Osteocyte (in vitro differentiated cells): ENCODE measurements at regions not wholly inside any gene's neighbourhood (a gene's known extent, or its start where the extent isn't known, plus 50 kb on each side); places are given as distances from the start of the nearest gene placed in this dataset.

Experiments
- DNase-seq: peaks from one replicate; pipeline ENCODE4 v3.0.0; 2021; ENCODE audit warnings: mixed read lengths; ENCODE audit not compliant: unreplicated experiment; ENCODE audit errors: extremely low spot score
- H3K27ac Mint-ChIP-seq: one replicate; pipeline ENCODE4 v1.8.0; 2021; ENCODE audit warnings: mild to moderate bottlenecking, mixed read lengths; ENCODE audit not compliant: unreplicated experiment
- H3K27me3 Mint-ChIP-seq: one replicate; pipeline ENCODE4 v1.8.0; 2021; ENCODE audit warnings: mixed read lengths; ENCODE audit not compliant: unreplicated experiment
- H3K36me3 Mint-ChIP-seq: one replicate; pipeline ENCODE4 v1.8.0; 2021; ENCODE audit warnings: mixed read lengths; ENCODE audit not compliant: unreplicated experiment
- H3K4me1 Mint-ChIP-seq: one replicate; pipeline ENCODE4 v1.8.0; 2021; ENCODE audit warnings: mixed read lengths; ENCODE audit not compliant: unreplicated experiment
- H3K4me3 Mint-ChIP-seq: one replicate; pipeline ENCODE4 v1.8.0; 2021; ENCODE audit warnings: mild to moderate bottlenecking, moderate library complexity, mixed read lengths; ENCODE audit not compliant: unreplicated experiment
- H3K9me3 Mint-ChIP-seq: one replicate; pipeline ENCODE4 v1.8.0; 2021; ENCODE audit warnings: mixed read lengths; ENCODE audit not compliant: unreplicated experiment
- TF ChIP-seq, protein P1 (sequence below): fragments of 200-600 bp; sonication (generic); IDR thresholded peaks from 2 replicates; pipeline ENCODE4 v1.5.0; 2021; ENCODE audit warnings: antibody characterized with exemption, mild to moderate bottlenecking, moderate library complexity

DNA sequence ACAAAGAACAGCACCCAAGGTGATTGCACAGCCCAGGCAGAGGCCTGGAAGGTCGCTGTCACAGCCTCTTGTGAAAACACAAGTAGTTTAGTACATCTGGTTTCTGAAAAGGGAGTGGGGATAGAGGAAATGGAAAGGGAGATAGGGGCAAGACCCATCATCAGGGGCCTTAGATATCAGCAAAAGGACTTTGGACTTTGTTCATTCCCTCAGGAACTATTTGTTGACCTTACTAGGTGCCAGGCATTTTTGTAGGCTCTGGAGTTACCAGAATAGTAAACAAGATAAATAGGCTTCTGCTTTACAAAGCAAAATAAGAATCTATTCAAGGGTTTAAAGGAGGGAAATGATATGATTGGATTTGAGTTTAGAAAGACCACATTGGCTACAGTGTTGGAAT is 199.4 kb upstream of the CDKN3 start:
- Mint-ChIP-seq H3K9me3 (peaks cover 6% of the 10 kb centered on the region), H3K27ac (no peak overlapping the region), H3K27me3 (no peaks in the 10 kb centered on the region), H3K4me3 (no peak overlapping the region), H3K36me3 (peaks cover 2% of the 10 kb centered on the region), H3K4me1 (peaks cover 8% of the 10 kb centered on the region)
- DNase-seq: no peak
- TF ChIP-seq, protein P1, sequence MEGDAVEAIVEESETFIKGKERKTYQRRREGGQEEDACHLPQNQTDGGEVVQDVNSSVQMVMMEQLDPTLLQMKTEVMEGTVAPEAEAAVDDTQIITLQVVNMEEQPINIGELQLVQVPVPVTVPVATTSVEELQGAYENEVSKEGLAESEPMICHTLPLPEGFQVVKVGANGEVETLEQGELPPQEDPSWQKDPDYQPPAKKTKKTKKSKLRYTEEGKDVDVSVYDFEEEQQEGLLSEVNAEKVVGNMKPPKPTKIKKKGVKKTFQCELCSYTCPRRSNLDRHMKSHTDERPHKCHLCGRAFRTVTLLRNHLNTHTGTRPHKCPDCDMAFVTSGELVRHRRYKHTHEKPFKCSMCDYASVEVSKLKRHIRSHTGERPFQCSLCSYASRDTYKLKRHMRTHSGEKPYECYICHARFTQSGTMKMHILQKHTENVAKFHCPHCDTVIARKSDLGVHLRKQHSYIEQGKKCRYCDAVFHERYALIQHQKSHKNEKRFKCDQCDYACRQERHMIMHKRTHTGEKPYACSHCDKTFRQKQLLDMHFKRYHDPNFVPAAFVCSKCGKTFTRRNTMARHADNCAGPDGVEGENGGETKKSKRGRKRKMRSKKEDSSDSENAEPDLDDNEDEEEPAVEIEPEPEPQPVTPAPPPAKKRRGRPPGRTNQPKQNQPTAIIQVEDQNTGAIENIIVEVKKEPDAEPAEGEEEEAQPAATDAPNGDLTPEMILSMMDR: no peak

DNA sequence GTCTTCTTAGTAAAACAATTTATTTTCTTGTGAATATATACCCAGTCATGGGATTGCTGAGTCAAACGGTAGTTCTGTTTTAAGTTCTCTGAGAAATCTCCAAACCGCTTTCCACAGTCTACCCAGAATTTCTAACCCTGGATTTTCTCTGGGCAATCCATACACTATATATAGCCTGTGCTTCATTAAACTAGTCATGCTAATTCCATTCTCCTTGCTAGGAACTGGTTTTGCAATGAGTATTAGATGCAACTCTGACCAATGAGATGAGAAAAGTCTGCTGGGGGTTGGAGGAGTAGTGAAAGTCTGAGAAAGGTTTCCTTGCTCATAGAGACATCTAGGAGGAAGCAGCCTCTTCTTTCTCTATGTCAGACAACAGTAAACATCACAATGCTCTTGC is 196.1 kb upstream of the CDKN3 start:
- TF ChIP-seq, protein P1: no peak
- H3K4me1 Mint-ChIP-seq: no peaks in the 10 kb centered on the region
- no peak overlapping the region for H3K4me3 Mint-ChIP-seq
- H3K27me3 Mint-ChIP-seq: no peaks in the 10 kb centered on the region
- no peak for DNase-seq
- peaks cover 6% of the 10 kb centered on the region for H3K9me3 Mint-ChIP-seq
- H3K27ac Mint-ChIP-seq: no peak overlapping the region
- peaks cover 2% of the 10 kb centered on the region for H3K36me3 Mint-ChIP-seq

DNA sequence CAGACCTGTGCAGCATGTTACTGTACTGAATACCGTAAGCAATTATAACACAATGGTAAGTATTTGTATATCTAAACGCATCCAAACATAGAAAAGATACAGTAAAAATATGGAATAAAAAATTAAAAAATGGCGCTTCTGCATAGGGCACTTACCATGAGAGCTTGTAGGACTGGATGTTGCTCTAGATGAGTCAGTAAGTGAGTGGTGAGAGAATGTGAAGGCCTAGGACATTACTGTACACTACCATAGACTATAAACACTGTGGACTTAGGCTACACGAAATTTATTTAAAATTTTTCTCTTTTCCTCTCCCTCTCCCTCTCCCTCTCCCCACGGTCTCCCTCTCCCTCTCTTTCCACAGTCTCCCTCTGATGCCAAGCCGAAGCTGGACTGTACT is 194.5 kb upstream of the CDKN3 start:
- H3K27me3 Mint-ChIP-seq: no peaks in the 10 kb centered on the region
- peaks cover 7% of the 10 kb centered on the region for H3K4me1 Mint-ChIP-seq
- TF ChIP-seq, protein P1: no peak
- H3K27ac Mint-ChIP-seq: no peak overlapping the region
- no peak for DNase-seq
- peaks cover 2% of the 10 kb centered on the region for H3K36me3 Mint-ChIP-seq
- no peak overlapping the region for H3K4me3 Mint-ChIP-seq
- H3K9me3 Mint-ChIP-seq: peaks cover 6% of the 10 kb centered on the region

DNA sequence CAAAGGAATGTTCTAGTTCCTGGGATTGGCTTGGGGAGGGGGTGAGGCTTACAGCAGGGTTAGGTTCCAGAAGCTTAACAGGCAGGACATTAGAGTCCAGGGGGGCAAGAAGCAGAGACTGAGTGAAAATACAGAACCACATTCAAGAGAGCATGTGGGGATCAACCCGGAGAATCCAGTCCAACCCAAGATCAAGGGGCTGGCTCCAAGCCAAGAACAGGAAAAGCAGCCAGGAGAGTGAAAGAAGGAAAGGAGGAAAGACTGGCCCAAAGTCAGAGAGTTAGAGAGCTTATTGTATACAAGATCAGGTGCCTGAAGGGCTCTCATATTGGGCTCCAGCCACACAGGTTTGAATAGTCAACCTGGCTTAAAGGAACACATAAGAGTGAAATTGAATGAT is 190.3 kb upstream of the CDKN3 start:
- DNase-seq: no peak
- H3K27me3 Mint-ChIP-seq: no peaks in the 10 kb centered on the region
- no peaks in the 10 kb centered on the region for H3K9me3 Mint-ChIP-seq
- H3K36me3 Mint-ChIP-seq: no peaks in the 10 kb centered on the region
- no peak overlapping the region for H3K27ac Mint-ChIP-seq
- TF ChIP-seq, protein P1: no peak
- no peak overlapping the region for H3K4me3 Mint-ChIP-seq
- H3K4me1 Mint-ChIP-seq: peaks cover 48% of the 10 kb centered on the region

DNA sequence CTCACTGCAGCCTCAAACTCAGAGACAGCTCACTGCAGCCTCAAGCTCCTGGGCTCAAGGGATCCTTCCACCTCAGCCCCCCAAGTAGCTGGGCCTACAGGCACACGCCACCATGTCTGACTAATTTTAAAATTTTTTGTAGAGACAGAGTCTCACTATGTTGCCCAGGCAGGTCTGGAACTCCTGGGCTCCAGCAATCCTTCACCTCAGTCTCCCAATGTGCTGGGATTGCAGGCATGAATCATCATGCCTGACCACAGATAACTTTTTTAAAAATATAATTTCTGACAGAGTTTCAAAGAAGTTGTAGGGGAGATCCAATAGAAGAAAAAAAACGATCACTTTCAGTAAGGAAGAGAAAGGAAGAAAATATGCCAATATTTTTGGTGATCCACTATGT is 189.7 kb upstream of the CDKN3 start:
- Mint-ChIP-seq H3K27me3 (no peaks in the 10 kb centered on the region), H3K4me3 (no peak overlapping the region), H3K4me1 (peaks cover 53% of the 10 kb centered on the region), H3K27ac (no peak overlapping the region), H3K36me3 (no peaks in the 10 kb centered on the region), H3K9me3 (no peaks in the 10 kb centered on the region)
- DNase-seq: no peak
- TF ChIP-seq, protein P1: no peak
